ENCODE measurements at regions not wholly inside any gene's neighbourhood (a gene's known extent, or its start where the extent isn't known, plus 50 kb on each side); places are given as distances from the start of the nearest gene placed in this dataset.

DNA sequence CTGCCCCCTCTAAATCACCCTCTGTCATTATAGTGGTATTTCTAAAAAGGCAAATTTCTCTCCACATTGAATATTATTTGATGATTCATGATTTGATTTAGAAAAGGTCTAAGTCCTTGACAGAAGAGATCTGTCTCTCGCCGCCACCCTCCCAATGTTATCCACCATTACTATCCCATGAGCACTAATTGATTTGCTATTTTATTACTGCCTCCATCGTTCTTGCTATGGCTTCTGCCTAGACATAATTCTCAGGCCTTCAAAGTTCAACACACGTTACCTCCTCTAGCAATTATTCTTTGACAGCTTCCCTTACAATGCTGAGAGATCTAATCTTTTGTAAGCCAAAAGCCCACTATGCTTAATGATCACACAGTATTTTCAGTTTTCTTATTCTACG is 507.0 kb upstream of the CHAC2 start:
- ATAC-seq (replicated peaks) (no peak), DNase-seq (no peak)
- Mint-ChIP-seq H3K9me3 (peaks cover 0 to 15% of the 10 kb centered on the region in 2 donors), H3K4me3 (no peak overlapping the region), H3K27me3 (no peaks in the 10 kb centered on the region), H3K4me1 (ENCODE audit: low read depth in 2 of 2) (no peaks in the 10 kb centered on the region), H3K36me3 (ENCODE audit: insufficient read depth) (no peaks in the 10 kb centered on the region), H3K27ac (no peak overlapping the region)

DNA sequence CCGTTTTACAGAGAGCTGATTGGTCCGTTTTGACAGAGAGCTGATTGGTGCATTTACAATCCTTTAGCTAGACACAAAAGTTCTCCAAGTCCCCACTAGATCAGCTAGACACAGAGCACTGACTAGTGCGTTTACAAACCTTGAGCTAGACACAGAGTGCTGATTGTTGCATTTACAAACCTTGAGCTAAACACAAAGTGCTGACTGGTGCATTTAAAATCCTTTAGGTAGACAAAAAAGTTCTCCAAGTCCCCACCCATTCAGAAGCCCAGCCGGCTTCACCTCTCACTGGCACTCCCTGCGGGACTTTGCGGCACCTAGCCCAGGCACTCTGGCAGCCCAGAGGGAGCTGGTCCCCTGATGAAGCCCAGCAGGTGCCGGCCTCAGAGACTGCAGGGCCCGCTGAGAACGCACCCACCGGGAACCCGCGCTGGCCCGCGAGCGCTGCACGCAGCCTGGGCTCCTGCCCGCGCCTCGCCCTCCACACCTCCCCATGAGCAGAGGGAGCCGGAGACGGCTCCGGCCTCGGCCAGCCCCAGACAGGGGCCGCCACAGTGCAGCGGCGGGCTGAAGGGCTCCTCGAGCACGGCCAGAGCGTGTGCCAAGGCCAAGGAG is 508.1 kb upstream of the CHAC2 start:
- DNase-seq: no peak
- Mint-ChIP-seq H3K4me3 (no peak overlapping the region), H3K27ac (no peak overlapping the region), H3K27me3 (no peaks in the 10 kb centered on the region), H3K4me1 (ENCODE audit: low read depth in 2 of 2) (no peaks in the 10 kb centered on the region), H3K9me3 (peaks cover 0 to 15% of the 10 kb centered on the region in 2 donors), H3K36me3 (ENCODE audit: insufficient read depth) (no peaks in the 10 kb centered on the region)
- no peak for ATAC-seq (replicated peaks)

DNA sequence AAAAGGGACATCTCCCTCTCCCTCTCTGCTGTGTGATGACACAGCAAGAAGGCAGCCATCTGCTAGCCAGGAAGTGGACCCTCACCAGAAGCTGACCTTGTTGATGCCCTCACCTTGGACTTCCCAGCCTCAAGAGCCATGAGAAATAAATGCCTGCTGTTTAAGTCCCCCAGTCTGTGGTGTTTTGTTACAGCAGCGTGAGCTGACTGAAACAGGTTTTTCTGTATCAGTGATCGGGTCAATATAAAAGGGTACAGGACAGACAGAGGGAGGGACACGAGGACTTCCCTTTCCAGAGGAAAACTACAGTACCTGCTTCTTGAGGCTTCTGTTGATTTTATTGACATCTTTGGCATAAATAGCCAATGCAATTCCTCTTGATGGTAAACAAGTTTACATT is 510.3 kb upstream of the CHAC2 start:
- Mint-ChIP-seq H3K36me3 (ENCODE audit: insufficient read depth) (no peaks in the 10 kb centered on the region), H3K9me3 (peaks cover 0 to 8% of the 10 kb centered on the region in 2 donors), H3K4me3 (no peak overlapping the region), H3K27me3 (no peaks in the 10 kb centered on the region), H3K27ac (no peak overlapping the region), H3K4me1 (ENCODE audit: low read depth in 2 of 2) (peaks cover 0 to 4% of the 10 kb centered on the region in 2 donors)
- no peak for ATAC-seq (replicated peaks)
- no peak for DNase-seq

DNA sequence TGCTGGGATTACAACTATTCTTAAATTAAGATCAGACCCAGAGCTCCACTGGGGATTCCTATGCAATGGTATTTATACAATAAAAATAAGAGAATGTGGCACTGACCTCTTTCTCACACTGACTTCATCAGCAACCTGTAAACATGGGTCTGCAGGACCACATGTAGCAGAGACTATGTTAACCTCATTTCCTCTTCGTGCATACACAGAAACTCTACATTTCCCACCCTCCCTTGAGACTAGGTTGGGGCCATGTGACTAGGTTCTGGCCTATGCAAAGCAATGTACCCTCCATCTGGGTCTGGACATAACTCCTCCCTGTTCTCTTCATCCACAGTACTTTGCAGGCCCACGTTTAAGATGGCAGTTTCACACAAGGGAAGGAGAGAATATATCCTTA is 514.4 kb upstream of the CHAC2 start:
- peaks cover 0 to 2% of the 10 kb centered on the region in 2 donors for H3K9me3 Mint-ChIP-seq
- H3K4me3 Mint-ChIP-seq: peak overlapping the region in 1 of 2 donors; percentile 43
- ATAC-seq (replicated peaks): peak; percentile 69
- DNase-seq: no peak
- no peaks in the 10 kb centered on the region for H3K36me3 Mint-ChIP-seq (ENCODE audit: insufficient read depth)
- no peaks in the 10 kb centered on the region for H3K27me3 Mint-ChIP-seq
- peaks cover 0 to 4% of the 10 kb centered on the region in 2 donors for H3K4me1 Mint-ChIP-seq (ENCODE audit: low read depth in 2 of 2)
- H3K27ac Mint-ChIP-seq: no peak overlapping the region

DNA sequence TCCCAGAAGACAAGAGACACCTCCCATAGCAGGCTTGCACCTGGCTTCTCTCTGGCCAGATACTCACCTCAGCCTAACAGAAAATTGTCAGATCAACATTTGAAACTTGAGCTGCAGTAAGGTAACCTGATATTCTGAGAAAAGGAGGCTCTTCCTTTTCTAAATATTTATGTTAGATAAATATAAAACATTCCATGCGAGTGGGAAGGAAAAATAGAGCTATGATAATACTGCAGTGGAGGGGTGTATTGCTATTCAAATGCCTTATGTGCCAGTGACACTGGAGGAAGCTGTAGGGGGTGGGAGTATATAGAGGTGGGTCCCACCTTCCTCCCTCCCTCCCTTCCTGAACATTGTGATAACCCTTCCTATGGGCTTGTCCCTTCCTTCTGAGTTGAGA is 515.5 kb upstream of the CHAC2 start:
- Mint-ChIP-seq H3K4me1 (ENCODE audit: low read depth in 2 of 2) (peaks cover 0 to 4% of the 10 kb centered on the region in 2 donors), H3K27ac (no peak overlapping the region), H3K9me3 (peaks cover 0 to 2% of the 10 kb centered on the region in 2 donors), H3K36me3 (ENCODE audit: insufficient read depth) (no peaks in the 10 kb centered on the region), H3K27me3 (no peaks in the 10 kb centered on the region), H3K4me3 (no peak overlapping the region)
- ATAC-seq (replicated peaks) (no peak), DNase-seq (no peak)

DNA sequence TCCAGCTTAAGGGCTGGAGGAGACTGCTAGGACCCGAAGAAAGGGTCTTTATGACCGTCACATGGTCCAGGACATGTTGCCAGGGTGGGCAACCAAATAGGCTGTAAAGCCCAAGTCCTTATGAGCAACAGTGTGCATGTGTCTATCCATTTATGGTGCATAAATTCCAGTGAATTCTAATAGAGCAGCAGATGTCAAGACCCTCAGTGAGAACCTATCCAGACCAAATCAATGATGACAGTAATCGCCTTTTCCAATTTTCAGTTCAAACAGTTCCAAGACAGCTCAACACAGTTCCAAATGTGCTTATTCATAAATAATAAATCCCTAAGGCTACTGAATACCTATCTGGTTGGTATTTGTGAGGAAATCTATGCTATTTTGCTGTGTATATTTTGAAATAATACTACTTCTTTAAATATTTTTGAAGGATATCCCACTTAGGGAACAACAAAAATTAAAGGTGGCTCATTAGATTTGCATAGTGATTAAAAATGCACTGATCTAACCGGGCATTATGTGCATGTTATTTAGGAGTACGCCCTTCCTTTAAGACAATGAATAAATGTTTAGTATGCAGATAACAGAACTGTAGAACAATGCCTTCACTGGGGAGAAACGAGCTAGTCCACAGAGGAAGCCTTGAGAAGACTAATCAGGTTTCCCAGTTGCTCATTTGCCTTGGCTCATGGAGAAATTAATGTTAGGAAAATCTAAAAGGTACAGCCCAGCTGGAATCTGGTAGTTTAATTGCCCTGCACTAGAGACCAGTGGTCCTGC is 519.5 kb upstream of the CHAC2 start:
- Mint-ChIP-seq H3K27ac (no peak overlapping the region), H3K36me3 (ENCODE audit: insufficient read depth) (no peaks in the 10 kb centered on the region), H3K9me3 (peaks cover 0 to 2% of the 10 kb centered on the region in 2 donors), H3K4me3 (no peak overlapping the region), H3K4me1 (ENCODE audit: low read depth in 2 of 2) (no peaks in the 10 kb centered on the region), H3K27me3 (no peaks in the 10 kb centered on the region)
- ATAC-seq (replicated peaks) (no peak), DNase-seq (no peak)

DNA sequence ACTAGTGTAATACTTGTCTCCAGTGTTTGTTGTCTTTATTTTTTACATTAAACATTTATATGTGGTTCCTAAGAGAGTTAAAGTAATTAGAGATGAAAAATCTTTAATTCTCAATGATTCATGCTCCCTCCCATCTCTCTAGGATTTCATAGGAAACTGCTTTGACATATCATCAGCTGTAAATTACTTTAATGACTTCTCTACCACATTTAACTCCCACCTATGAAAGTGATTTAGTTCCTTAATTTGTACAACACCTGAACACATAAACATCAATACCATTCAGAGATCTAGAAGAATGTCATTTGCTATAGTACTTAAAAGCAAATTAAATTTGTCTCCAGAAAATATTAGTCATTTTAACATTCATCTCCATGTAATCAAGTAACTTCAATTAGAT is 524.2 kb upstream of the CHAC2 start:
- H3K4me1 Mint-ChIP-seq (ENCODE audit: low read depth in 2 of 2): no peaks in the 10 kb centered on the region
- DNase-seq (no peak), ATAC-seq (replicated peaks) (no peak)
- no peaks in the 10 kb centered on the region for H3K9me3 Mint-ChIP-seq
- no peaks in the 10 kb centered on the region for H3K36me3 Mint-ChIP-seq (ENCODE audit: insufficient read depth)
- H3K27ac Mint-ChIP-seq: no peak overlapping the region
- H3K4me3 Mint-ChIP-seq: no peak overlapping the region
- H3K27me3 Mint-ChIP-seq: no peaks in the 10 kb centered on the region

DNA sequence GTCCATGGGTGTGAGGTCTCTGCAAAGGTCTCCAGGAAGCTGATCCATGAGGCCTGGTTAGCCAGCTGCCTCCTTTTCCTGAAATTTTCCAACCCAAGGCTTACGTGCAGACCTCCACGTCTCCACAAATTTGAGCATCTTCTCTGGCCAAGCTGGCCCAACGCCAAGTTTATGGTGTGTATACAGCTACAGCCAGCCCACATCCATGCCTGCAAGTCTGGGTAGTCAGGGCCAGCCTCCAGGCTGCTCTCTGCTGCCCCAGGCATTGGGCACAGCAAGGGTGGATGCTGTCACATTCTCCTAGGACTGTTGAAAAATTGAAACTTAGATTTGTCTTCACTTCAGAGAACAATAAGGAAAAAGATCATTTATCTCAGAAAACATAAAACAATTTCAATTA is 525.5 kb upstream of the CHAC2 start:
- ATAC-seq (replicated peaks) (no peak), DNase-seq (no peak)
- Mint-ChIP-seq H3K27me3 (no peaks in the 10 kb centered on the region), H3K36me3 (ENCODE audit: insufficient read depth) (no peaks in the 10 kb centered on the region), H3K4me3 (no peak overlapping the region), H3K27ac (no peak overlapping the region), H3K4me1 (ENCODE audit: low read depth in 2 of 2) (no peaks in the 10 kb centered on the region), H3K9me3 (no peaks in the 10 kb centered on the region)

DNA sequence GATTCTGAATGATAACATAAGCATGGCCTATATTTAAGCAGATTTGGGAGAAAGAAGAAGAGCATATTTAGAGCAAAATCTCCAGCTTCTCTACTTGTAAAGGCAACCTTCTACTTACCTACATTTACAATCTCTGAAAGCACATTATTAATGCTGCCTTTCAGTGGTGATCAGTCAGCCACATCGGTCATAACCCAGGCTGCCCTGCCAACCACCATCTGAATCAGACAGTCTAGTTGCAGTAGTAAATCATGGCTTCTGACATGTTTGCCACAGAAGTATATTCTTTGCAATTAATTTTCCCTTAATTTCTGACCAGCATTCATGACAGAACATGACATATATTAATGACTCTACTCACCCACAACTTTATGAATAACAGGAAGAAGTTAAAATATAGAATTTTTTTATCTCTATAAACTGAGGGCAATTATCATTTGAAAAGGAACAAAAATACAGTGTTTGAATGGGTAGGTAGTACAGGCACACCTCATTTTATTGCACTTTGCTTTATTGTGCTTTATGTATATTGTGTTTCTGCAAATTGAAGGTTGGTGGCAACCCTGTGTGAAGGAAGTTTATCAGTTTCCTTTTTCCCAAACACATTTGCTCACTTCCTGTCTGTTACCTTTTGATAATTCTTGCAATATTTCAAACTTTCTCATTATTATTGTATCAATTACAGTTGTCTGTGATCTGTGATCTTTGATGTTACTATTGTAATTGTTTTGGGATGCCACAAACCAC is 531.6 kb upstream of the CHAC2 start:
- no peak for DNase-seq
- Mint-ChIP-seq H3K9me3 (no peaks in the 10 kb centered on the region), H3K4me1 (ENCODE audit: low read depth in 2 of 2) (peaks cover 6 to 26% of the 10 kb centered on the region in 2 donors), H3K4me3 (peak overlapping the region in 1 of 2 donors; percentile 6), H3K27me3 (no peaks in the 10 kb centered on the region), H3K27ac (no peak overlapping the region), H3K36me3 (ENCODE audit: insufficient read depth) (no peaks in the 10 kb centered on the region)
- no peak for ATAC-seq (replicated peaks)

DNA sequence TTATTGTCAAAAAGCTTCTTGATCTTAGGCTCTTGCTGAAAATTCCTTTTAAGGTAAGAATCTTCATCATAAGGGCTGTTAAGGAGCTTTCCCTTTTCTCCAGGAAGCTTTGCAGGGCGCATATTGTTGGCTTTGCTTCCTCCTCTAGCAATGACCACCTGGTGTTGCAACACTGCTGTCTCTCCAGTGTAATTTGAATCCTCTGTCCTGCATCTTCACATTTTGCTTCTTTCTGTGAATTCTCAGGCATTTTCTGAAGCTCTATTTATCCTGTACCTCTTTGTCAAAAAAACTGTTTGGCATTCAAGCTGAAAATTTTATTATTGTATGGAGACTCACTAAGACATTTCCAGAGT is 533.1 kb upstream of the CHAC2 start:
- peaks cover 0 to 2% of the 10 kb centered on the region in 2 donors for H3K9me3 Mint-ChIP-seq
- H3K36me3 Mint-ChIP-seq (ENCODE audit: insufficient read depth): no peaks in the 10 kb centered on the region
- ATAC-seq (replicated peaks): no peak
- no peak overlapping the region for H3K4me3 Mint-ChIP-seq
- DNase-seq: no peak
- no peaks in the 10 kb centered on the region for H3K27me3 Mint-ChIP-seq
- H3K27ac Mint-ChIP-seq: peak overlapping the region in 1 of 2 donors; percentile 3
- peaks cover 6 to 30% of the 10 kb centered on the region in 2 donors for H3K4me1 Mint-ChIP-seq (ENCODE audit: low read depth in 2 of 2)

DNA sequence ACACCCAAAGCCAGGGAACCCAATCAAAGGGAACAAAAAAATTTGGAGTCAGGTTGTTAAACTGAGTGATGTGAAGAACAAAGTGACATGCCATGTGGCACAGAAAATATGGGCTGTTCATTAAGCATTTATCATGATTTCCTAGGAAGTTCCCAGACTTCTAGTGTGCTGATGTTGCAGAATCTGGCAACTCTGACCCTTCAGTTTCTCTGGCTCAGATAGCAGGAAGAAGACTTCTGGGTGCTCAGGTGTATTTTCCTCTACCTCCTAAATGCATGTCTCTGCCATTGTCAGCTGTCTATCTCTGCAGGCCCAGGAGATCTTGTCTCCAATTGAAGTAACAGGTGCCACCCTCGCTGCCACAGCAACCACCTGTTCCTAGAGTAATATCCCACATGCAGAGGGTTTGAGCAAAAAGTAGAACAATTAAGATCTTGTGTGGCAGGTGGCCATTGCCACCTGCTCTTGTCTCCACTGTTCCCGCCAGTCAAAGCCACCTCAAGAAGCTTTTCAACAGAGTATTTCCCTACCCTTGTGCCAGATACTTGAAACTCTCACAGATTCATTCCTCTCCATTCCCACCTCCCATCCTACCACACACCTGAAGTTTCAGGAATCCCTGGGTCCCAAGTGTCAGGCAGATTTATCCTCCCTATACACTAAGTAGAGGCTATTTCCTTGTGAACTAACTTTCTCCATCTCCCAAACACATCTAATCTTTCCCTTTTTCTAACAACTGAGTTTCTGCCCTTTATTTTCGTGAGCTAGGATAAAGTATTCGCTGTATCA is 533.7 kb upstream of the CHAC2 start:
- H3K27ac Mint-ChIP-seq: peak overlapping the region in 1 of 2 donors; percentile 3
- peaks cover 0 to 8% of the 10 kb centered on the region in 2 donors for H3K9me3 Mint-ChIP-seq
- DNase-seq (no peak), ATAC-seq (replicated peaks) (no peak)
- H3K4me1 Mint-ChIP-seq (ENCODE audit: low read depth in 2 of 2): peaks cover 6 to 31% of the 10 kb centered on the region in 2 donors
- no peaks in the 10 kb centered on the region for H3K36me3 Mint-ChIP-seq (ENCODE audit: insufficient read depth)
- no peaks in the 10 kb centered on the region for H3K27me3 Mint-ChIP-seq
- no peak overlapping the region for H3K4me3 Mint-ChIP-seq

DNA sequence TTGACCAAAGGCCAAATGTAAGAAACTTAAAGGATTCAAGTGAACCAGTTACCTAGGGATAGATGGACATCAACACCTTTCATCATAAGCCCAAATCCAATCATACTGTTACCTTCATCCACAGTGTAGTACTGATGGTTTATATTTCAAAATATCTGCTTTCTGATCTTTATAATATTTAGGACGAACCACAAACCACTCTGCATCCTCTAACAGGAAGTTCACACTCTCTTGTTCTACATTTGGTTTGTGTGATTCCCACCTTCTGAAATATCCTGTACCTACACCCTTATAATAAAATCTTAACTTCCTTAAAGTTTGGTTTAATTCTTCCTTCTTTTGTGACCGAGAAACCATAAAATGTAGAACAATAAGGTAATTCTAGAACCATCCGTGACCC is 535.7 kb upstream of the CHAC2 start:
- H3K27ac Mint-ChIP-seq: peak overlapping the region in 1 of 2 donors; percentile 68
- no peaks in the 10 kb centered on the region for H3K36me3 Mint-ChIP-seq (ENCODE audit: insufficient read depth)
- ATAC-seq (replicated peaks) (peak; percentile 87), DNase-seq (no peak)
- no peaks in the 10 kb centered on the region for H3K27me3 Mint-ChIP-seq
- H3K4me3 Mint-ChIP-seq: peak overlapping the region in 1 of 2 donors; percentile 59
- peaks cover 0 to 12% of the 10 kb centered on the region in 2 donors for H3K9me3 Mint-ChIP-seq
- peaks cover 6 to 33% of the 10 kb centered on the region in 2 donors for H3K4me1 Mint-ChIP-seq (ENCODE audit: low read depth in 2 of 2)

DNA sequence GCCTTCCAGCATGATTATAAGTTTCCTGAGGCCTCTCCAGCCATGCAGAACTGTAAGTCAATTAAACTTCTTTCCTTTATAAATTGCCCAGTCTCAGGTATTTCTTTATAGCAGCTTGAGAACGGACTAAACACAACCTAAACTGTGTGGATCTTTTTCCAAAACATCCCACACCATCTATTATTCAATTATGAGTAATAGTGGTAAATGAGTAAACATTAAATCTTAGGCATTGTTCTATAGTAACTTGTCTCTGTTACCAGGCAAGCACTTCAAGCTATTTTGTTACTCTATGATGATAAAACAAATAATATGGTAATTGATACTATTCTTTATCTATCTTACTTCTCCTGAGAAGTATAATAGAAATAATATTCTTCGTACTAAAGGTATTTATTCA is 536.9 kb upstream of the CHAC2 start:
- Mint-ChIP-seq H3K36me3 (ENCODE audit: insufficient read depth) (no peaks in the 10 kb centered on the region), H3K27me3 (no peaks in the 10 kb centered on the region), H3K4me1 (ENCODE audit: low read depth in 2 of 2) (peaks cover 6 to 31% of the 10 kb centered on the region in 2 donors), H3K4me3 (peak overlapping the region in 1 of 2 donors; percentile 26), H3K9me3 (peaks cover 0 to 12% of the 10 kb centered on the region in 2 donors), H3K27ac (no peak overlapping the region)
- DNase-seq: no peak
- no peak for ATAC-seq (replicated peaks)

Measured in effector memory CD8-positive, alpha-beta T cell (primary cell).